Parathyroid adenoma (tissue), 2 donors: ENCODE measurements at regions not wholly inside any gene's neighbourhood (a gene's known extent, or its start where the extent isn't known, plus 50 kb on each side); places are given as distances from the start of the nearest gene placed in this dataset.

Experiments used
- H2AFZ ChIP-seq: fragments of 300-600 bp; sonication (generic); one replicate; pipeline ENCODE4 v1.7.0; 2017; ENCODE audit warnings: antibody characterized with exemption, mild to moderate bottlenecking
- H3K27ac ChIP-seq: fragments of 300-600 bp; sonication (generic); one replicate; pipeline ENCODE4 v1.7.0; 2017
- H3K27me3 ChIP-seq: fragments of 300-600 bp; sonication (generic); one replicate; pipeline ENCODE4 v1.7.0; 2017; ENCODE audit warnings: low read length; ENCODE audit not compliant: control insufficient read depth, insufficient read depth
- H3K36me3 ChIP-seq: fragments of 300-600 bp; sonication (generic); one replicate; pipeline ENCODE4 v1.7.0; 2017; ENCODE audit warnings: low read length; ENCODE audit not compliant: control insufficient read depth, insufficient read depth
- H3K4me1 ChIP-seq: fragments of 300-600 bp; sonication (generic); one replicate; pipeline ENCODE4 v1.7.0; 2017; ENCODE audit warnings: control low read depth
- H3K4me2 ChIP-seq: fragments of 300-600 bp; sonication (generic); one replicate; pipeline ENCODE4 v1.7.0; 2017; ENCODE audit warnings: low read length
- H3K4me3 ChIP-seq: fragments of 300-600 bp; sonication (generic); one replicate; pipeline ENCODE4 v1.7.0; 2017; ENCODE audit warnings: low read depth, low read length
- H3K79me2 ChIP-seq: fragments of 300-600 bp; sonication (generic); one replicate; pipeline ENCODE4 v1.7.0; 2017; ENCODE audit warnings: control low read depth
- H3K9ac ChIP-seq: fragments of 300-600 bp; sonication (generic); one replicate; pipeline ENCODE4 v1.7.0; 2017; ENCODE audit warnings: mild to moderate bottlenecking
- H3K9me3 ChIP-seq: fragments of 300-600 bp; sonication (generic); one replicate; pipeline ENCODE4 v1.7.0; 2017; ENCODE audit warnings: low read length; ENCODE audit not compliant: control insufficient read depth
- CTCF ChIP-seq: fragments of 300-600 bp; sonication (generic); IDR thresholded peaks from one replicate; pipeline ENCODE4 v1.7.0; 2017; ENCODE audit warnings: antibody characterized with exemption, mild to moderate bottlenecking
- donor health status: primary hyperparathyroidism.

GRCh38 chr2:59528525-59528924 lies 1024.9 kb downstream of the BCL11A start:
- H3K9ac ChIP-seq = no peak overlapping the region
- H3K4me3 ChIP-seq = no peak overlapping the region
- H3K4me2 ChIP-seq = no peak overlapping the region
- H3K79me2 ChIP-seq = no peaks in the 10 kb centered on the region
- H2AFZ ChIP-seq = no peak overlapping the region
- no peaks in the 10 kb centered on the region for H3K27me3 ChIP-seq
- no peaks in the 10 kb centered on the region for H3K36me3 ChIP-seq
- no peak overlapping the region for H3K27ac ChIP-seq
- H3K9me3 ChIP-seq = no peaks in the 10 kb centered on the region
- no peak for TF ChIP-seq CTCF
- H3K4me1 ChIP-seq = no peaks in the 10 kb centered on the region

GRCh38 chr2:59502981-59503380 lies 1050.5 kb downstream of the BCL11A start:
- H3K9ac ChIP-seq = no peak overlapping the region
- no peak overlapping the region for H3K4me3 ChIP-seq
- no peaks in the 10 kb centered on the region for H3K79me2 ChIP-seq
- H3K36me3 ChIP-seq = no peaks in the 10 kb centered on the region
- no peak overlapping the region for H3K4me2 ChIP-seq
- no peak overlapping the region for H3K27ac ChIP-seq
- no peak overlapping the region for H2AFZ ChIP-seq
- H3K9me3 ChIP-seq = no peaks in the 10 kb centered on the region
- no peak for TF ChIP-seq CTCF
- H3K27me3 ChIP-seq = no peaks in the 10 kb centered on the region
- H3K4me1 ChIP-seq = no peaks in the 10 kb centered on the region

- Histone ChIP-seq H3K4me3 (no peak overlapping the region), H3K27me3 (no peaks in the 10 kb centered on the region), H3K9ac (no peak overlapping the region), H3K9me3 (no peaks in the 10 kb centered on the region), H2AFZ (no peak overlapping the region), H3K4me2 (no peak overlapping the region), H3K27ac (no peak overlapping the region), H3K36me3 (no peaks in the 10 kb centered on the region), H3K79me2 (no peaks in the 10 kb centered on the region), H3K4me1 (no peaks in the 10 kb centered on the region)
- no peak for TF ChIP-seq CTCF
Measured at GRCh38 chr2:59490994-59491393, 1062.5 kb downstream of the BCL11A start.

GRCh38 chr2:59490192-59490591 lies 1063.3 kb downstream of the BCL11A start:
- no peak overlapping the region for H3K4me2 ChIP-seq
- no peaks in the 10 kb centered on the region for H3K4me1 ChIP-seq
- H3K79me2 ChIP-seq = no peaks in the 10 kb centered on the region
- H3K27me3 ChIP-seq = no peaks in the 10 kb centered on the region
- H3K4me3 ChIP-seq = no peak overlapping the region
- no peaks in the 10 kb centered on the region for H3K36me3 ChIP-seq
- no peaks in the 10 kb centered on the region for H3K9me3 ChIP-seq
- no peak overlapping the region for H3K9ac ChIP-seq
- H3K27ac ChIP-seq = no peak overlapping the region
- no peak overlapping the region for H2AFZ ChIP-seq
- no peak for TF ChIP-seq CTCF

- Histone ChIP-seq H3K27me3 (no peaks in the 10 kb centered on the region), H3K9ac (no peak overlapping the region), H3K4me1 (no peaks in the 10 kb centered on the region), H3K9me3 (no peaks in the 10 kb centered on the region), H2AFZ (no peak overlapping the region), H3K27ac (no peak overlapping the region), H3K4me3 (no peak overlapping the region), H3K4me2 (no peak overlapping the region), H3K36me3 (no peaks in the 10 kb centered on the region), H3K79me2 (no peaks in the 10 kb centered on the region)
- TF ChIP-seq CTCF = no peak
Measured at GRCh38 chr2:59484673-59485072, 1068.8 kb downstream of the BCL11A start.
